ENCODE measurements at regions not wholly inside any gene's neighbourhood (a gene's known extent, or its start where the extent isn't known, plus 50 kb on each side); places are given as distances from the start of the nearest gene placed in this dataset.

DNA sequence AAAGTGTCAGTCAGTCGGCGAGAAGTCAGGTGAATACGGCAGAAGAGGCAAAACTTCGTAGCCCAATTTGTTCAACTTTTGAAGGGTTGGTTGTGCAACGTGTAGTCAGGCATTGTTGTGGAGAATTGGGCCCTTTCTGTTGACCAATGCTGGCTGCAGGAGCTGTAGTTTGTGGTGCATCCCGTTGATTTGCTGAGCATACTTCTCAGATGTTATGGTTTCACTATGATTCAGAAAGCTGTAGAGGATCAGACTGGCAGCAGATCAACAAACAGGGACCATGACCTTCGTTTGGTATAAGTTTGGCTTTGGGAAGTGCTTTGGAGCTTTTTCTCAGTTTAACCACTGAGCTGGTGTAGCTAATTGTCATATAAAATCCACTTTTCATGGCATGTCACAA lies 190.2 kb upstream of the ADAMTS5 start:
- H3K9me3 ChIP-seq = no peaks in the 10 kb centered on the region
- no peak overlapping the region for H3K4me3 ChIP-seq (ENCODE audit: low read depth, low read length)
- TF ChIP-seq, protein P1, sequence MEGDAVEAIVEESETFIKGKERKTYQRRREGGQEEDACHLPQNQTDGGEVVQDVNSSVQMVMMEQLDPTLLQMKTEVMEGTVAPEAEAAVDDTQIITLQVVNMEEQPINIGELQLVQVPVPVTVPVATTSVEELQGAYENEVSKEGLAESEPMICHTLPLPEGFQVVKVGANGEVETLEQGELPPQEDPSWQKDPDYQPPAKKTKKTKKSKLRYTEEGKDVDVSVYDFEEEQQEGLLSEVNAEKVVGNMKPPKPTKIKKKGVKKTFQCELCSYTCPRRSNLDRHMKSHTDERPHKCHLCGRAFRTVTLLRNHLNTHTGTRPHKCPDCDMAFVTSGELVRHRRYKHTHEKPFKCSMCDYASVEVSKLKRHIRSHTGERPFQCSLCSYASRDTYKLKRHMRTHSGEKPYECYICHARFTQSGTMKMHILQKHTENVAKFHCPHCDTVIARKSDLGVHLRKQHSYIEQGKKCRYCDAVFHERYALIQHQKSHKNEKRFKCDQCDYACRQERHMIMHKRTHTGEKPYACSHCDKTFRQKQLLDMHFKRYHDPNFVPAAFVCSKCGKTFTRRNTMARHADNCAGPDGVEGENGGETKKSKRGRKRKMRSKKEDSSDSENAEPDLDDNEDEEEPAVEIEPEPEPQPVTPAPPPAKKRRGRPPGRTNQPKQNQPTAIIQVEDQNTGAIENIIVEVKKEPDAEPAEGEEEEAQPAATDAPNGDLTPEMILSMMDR (IDR thresholded peaks at IDR 0.05; ENCODE audit: insufficient read depth in 1 of 2, low read depth in 1 of 2, low read length in 1 of 2, severe bottlenecking in 1 of 2, unreplicated experiment in 1 of 2) = no peak
- H3K4me1 Mint-ChIP-seq (ENCODE audit: low read depth, unreplicated experiment) = no peaks in the 10 kb centered on the region
- no peaks in the 10 kb centered on the region for H3K4me1 ChIP-seq
- no peak overlapping the region for H3K4me3 Mint-ChIP-seq (ENCODE audit: unreplicated experiment)
- H3K27ac Mint-ChIP-seq (ENCODE audit: unreplicated experiment) = no peak overlapping the region
- POLR2A ChIA-PET = no interaction called here
- H3K27me3 Mint-ChIP-seq (ENCODE audit: insufficient read depth, unreplicated experiment) = peaks cover 5% of the 10 kb centered on the region
- CTCF ChIA-PET = no interaction called here
- no peaks in the 10 kb centered on the region for H3K9me3 Mint-ChIP-seq (ENCODE audit: unreplicated experiment)
- intact Hi-C loops (cut with micrococcal nuclease; ENCODE audit: unreplicated experiment) = no loop called here
- H3K27me3 ChIP-seq (replicated peaks; ENCODE audit: control insufficient read depth, insufficient read depth, low read length) = no peaks in the 10 kb centered on the region
- BruUV-seq (replicated peaks) = no TSS peak
- no peak for DNase-seq
- no peaks in the 10 kb centered on the region for H3K36me3 Mint-ChIP-seq (ENCODE audit: insufficient read depth, unreplicated experiment)
- no peaks in the 10 kb centered on the region for H3K36me3 ChIP-seq (ENCODE audit: control insufficient read depth, insufficient read depth, low read length)

DNA sequence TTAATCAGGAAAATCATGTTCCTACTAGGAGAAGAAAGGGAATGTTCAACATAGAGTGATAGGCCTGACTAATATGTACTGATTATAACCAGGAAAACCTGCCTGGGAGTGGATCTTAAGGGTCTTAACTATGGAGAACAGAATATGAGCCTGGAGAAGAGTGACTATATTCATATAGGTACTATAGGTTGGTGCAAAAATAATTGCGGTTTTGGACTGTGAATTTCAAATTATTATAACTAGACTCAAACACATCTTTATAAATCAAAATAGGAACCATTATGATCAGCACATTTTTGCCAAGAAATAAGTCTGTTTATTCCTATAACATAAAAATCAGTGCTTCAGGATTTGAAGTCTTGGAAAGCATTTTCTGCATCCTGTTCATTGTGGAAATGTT lies 189.8 kb upstream of the ADAMTS5 start:
- Histone ChIP-seq H3K27me3 (replicated peaks; ENCODE audit: control insufficient read depth, insufficient read depth, low read length) (no peaks in the 10 kb centered on the region), H3K9me3 (no peaks in the 10 kb centered on the region), H3K36me3 (ENCODE audit: control insufficient read depth, insufficient read depth, low read length) (no peaks in the 10 kb centered on the region), H3K4me1 (no peaks in the 10 kb centered on the region), H3K4me3 (ENCODE audit: low read depth, low read length) (no peak overlapping the region)
- BruUV-seq (replicated peaks) = no TSS peak
- ChIA-PET POLR2A (no interaction called here), CTCF (no interaction called here)
- Mint-ChIP-seq H3K4me1 (ENCODE audit: low read depth, unreplicated experiment) (no peaks in the 10 kb centered on the region), H3K4me3 (ENCODE audit: unreplicated experiment) (no peak overlapping the region), H3K9me3 (ENCODE audit: unreplicated experiment) (no peaks in the 10 kb centered on the region), H3K27me3 (ENCODE audit: insufficient read depth, unreplicated experiment) (peaks cover 7% of the 10 kb centered on the region), H3K36me3 (ENCODE audit: insufficient read depth, unreplicated experiment) (no peaks in the 10 kb centered on the region), H3K27ac (ENCODE audit: unreplicated experiment) (no peak overlapping the region)
- intact Hi-C loops (cut with micrococcal nuclease; ENCODE audit: unreplicated experiment) = no loop called here
- no peak for DNase-seq
- TF ChIP-seq, protein P1 (IDR thresholded peaks at IDR 0.05; ENCODE audit: insufficient read depth in 1 of 2, low read depth in 1 of 2, low read length in 1 of 2, severe bottlenecking in 1 of 2, unreplicated experiment in 1 of 2) = no peak

DNA sequence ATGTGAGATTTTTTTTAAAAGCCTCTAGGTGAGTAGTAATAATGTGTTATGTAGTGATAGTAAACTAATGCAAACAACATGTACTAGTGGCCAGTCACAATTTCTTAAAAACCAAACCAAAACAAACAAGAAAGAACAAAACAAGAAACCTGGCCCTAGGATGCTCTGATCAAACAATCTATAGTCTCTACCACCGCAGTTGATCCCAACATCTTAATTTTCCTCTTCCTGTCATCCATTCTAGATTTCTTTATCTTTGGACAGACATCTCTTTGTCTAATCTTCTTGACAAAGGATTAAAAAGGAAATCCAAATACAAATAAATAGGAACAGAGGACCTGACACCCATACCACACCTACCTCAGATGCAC lies 188.2 kb upstream of the ADAMTS5 start:
- TF ChIP-seq, protein P1 (IDR thresholded peaks at IDR 0.05; ENCODE audit: insufficient read depth in 1 of 2, low read depth in 1 of 2, low read length in 1 of 2, severe bottlenecking in 1 of 2, unreplicated experiment in 1 of 2) = no peak
- Histone ChIP-seq H3K9me3 (no peaks in the 10 kb centered on the region), H3K36me3 (ENCODE audit: control insufficient read depth, insufficient read depth, low read length) (no peaks in the 10 kb centered on the region), H3K27me3 (replicated peaks; ENCODE audit: control insufficient read depth, insufficient read depth, low read length) (no peaks in the 10 kb centered on the region), H3K4me1 (no peaks in the 10 kb centered on the region), H3K4me3 (ENCODE audit: low read depth, low read length) (no peak overlapping the region)
- Mint-ChIP-seq H3K4me3 (ENCODE audit: unreplicated experiment) (no peak overlapping the region), H3K4me1 (ENCODE audit: low read depth, unreplicated experiment) (no peaks in the 10 kb centered on the region), H3K36me3 (ENCODE audit: insufficient read depth, unreplicated experiment) (no peaks in the 10 kb centered on the region), H3K27ac (ENCODE audit: unreplicated experiment) (no peak overlapping the region), H3K27me3 (ENCODE audit: insufficient read depth, unreplicated experiment) (peaks cover 12% of the 10 kb centered on the region), H3K9me3 (ENCODE audit: unreplicated experiment) (no peaks in the 10 kb centered on the region)
- intact Hi-C loops (cut with micrococcal nuclease; ENCODE audit: unreplicated experiment) = no loop called here
- DNase-seq = no peak
- ChIA-PET CTCF (no interaction called here), POLR2A (no interaction called here)
- no TSS peak for BruUV-seq (replicated peaks)

Data from Caco-2 (cell line).